Hippocampal formation (tissue), 2 donors: ENCODE measurements at regions not wholly inside any gene's neighbourhood (a gene's known extent, or its start where the extent isn't known, plus 50 kb on each side); places are given as distances from the start of the nearest gene placed in this dataset.

Experiments used
- DNase-seq, 2 donors: peaks; one replicate each; lab custom pipeline; 2025; lab: John Stamatoyannopoulos, UW

GRCh38 chr12:74456431-74456830 lies 81.2 kb upstream of the ATXN7L3B start:
- no peak for DNase-seq

- no peak for DNase-seq
Measured at GRCh38 chr12:74468401-74468800, 69.2 kb upstream of the ATXN7L3B start.

GRCh38 chr12:74476234-74476633 lies 61.4 kb upstream of the ATXN7L3B start:
- DNase-seq, result no peak

- DNase-seq, result no peak
Measured at GRCh38 chr12:74481078-74481477, 56.6 kb upstream of the ATXN7L3B start.

DNA sequence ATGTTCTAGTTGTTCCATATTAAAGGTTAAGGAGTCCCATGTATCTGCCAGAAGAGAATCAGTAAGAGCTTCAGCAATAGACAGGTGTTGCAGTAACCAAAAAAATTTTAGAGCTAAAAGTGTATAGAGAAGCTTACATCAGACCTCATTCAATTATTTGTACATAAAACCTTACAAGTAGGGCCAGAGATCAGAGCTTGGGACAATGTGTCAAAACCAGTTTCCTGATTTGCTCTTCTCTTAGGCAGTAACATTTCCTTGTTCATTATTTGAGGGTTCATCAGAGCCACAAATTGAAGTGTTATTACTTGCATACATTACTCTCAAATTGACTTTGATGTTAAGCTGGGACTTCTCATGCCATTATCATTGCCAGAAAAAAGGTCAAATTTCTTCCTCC lies 55.5 kb upstream of the ATXN7L3B start:
- DNase-seq, result no peak

- DNase-seq, result no peak
Measured at GRCh38 chr12:74483057-74483456, 54.6 kb upstream of the ATXN7L3B start.
